ENCODE measurements at regions not wholly inside any gene's neighbourhood (a gene's known extent, or its start where the extent isn't known, plus 50 kb on each side); places are given as distances from the start of the nearest gene placed in this dataset.

- TF ChIP-seq ELF4 (CRISPR knock-in tag; IDR thresholded peaks at IDR 0.05; ENCODE audit: low read depth) (no peak), ZNF512 (CRISPR knock-in tag; IDR thresholded peaks at IDR 0.05; ENCODE audit: borderline replicate concordance) (no peak), CTCF (IDR thresholded peaks at IDR 0.05) (no peak), FOXK1 (CRISPR knock-in tag; IDR thresholded peaks at IDR 0.05) (no peak), ZNF121 (CRISPR knock-in tag; IDR thresholded peaks at IDR 0.05) (no peak), USF1 (CRISPR knock-in tag; IDR thresholded peaks at IDR 0.05) (no peak), FOXJ3 (CRISPR knock-in tag; IDR thresholded peaks at IDR 0.05; ENCODE audit: borderline replicate concordance) (no peak), ZNF138 (CRISPR knock-in tag; conservative IDR thresholded peaks at IDR 0.05) (no peak), ZNF396 (CRISPR knock-in tag; IDR thresholded peaks at IDR 0.05; ENCODE audit: borderline replicate concordance) (no peak)
These were observed 60.1 kb upstream of the SPATA31D4 start for GRCh38 chr9:81868145-81868544.

Measured in WTC11 (cell line).